Ishikawa (cell line): ENCODE measurements at regions not wholly inside any gene's neighbourhood (a gene's known extent, or its start where the extent isn't known, plus 50 kb on each side); places are given as distances from the start of the nearest gene placed in this dataset.

Experiments used
- CEBPB ChIP-seq: IDR thresholded peaks from 2 replicates; pipeline ENCODE4 v1.6.1; 2012
- EGR1 ChIP-seq: IDR thresholded peaks from 2 replicates; pipeline ENCODE4 v1.6.1; 2012
- EP300 ChIP-seq: IDR thresholded peaks from 2 replicates; pipeline ENCODE4 v1.6.1; 2012; ENCODE audit warnings: borderline replicate concordance
- FOXM1 ChIP-seq: IDR thresholded peaks from 2 replicates; pipeline ENCODE4 v1.6.1; 2012; ENCODE audit warnings: low read depth, borderline replicate concordance
- MAX ChIP-seq: IDR thresholded peaks from 2 replicates; pipeline ENCODE4 v1.6.1; 2012
- RAD21 ChIP-seq: IDR thresholded peaks from 2 replicates; pipeline ENCODE4 v1.6.1; 2012; ENCODE audit warnings: low read depth
- REST ChIP-seq: IDR thresholded peaks from 2 replicates; pipeline ENCODE4 v1.6.1; 2012; ENCODE audit warnings: low read depth, mild to moderate bottlenecking
- TAF1 ChIP-seq: IDR thresholded peaks from 2 replicates; pipeline ENCODE4 v1.6.1; 2012; ENCODE audit warnings: low read depth, mild to moderate bottlenecking
- TCF12 ChIP-seq: IDR thresholded peaks from 2 replicates; pipeline ENCODE4 v1.6.1; 2012; ENCODE audit warnings: low read depth
- YY1 ChIP-seq: IDR thresholded peaks from 2 replicates; pipeline ENCODE4 v1.6.1; 2012; ENCODE audit warnings: low read depth

GRCh38 chr12:34390846-34391700 is 368.8 kb downstream of the ALG10 start:
- TF ChIP-seq REST: no peak
- no peak for TF ChIP-seq MAX
- TF ChIP-seq TAF1: no peak
- no peak for TF ChIP-seq FOXM1
- TF ChIP-seq EP300: no peak
- TF ChIP-seq CEBPB: no peak
- no peak for TF ChIP-seq YY1
- no peak for TF ChIP-seq RAD21
- TF ChIP-seq TCF12: no peak
- TF ChIP-seq EGR1: no peak
